HG03108 (cell line): ENCODE measurements at regions not wholly inside any gene's neighbourhood (a gene's known extent, or its start where the extent isn't known, plus 50 kb on each side); places are given as distances from the start of the nearest gene placed in this dataset.
"Not testable (repeated sequence)": the region's sequence is repeated elsewhere in the genome, so short reads cannot be mapped to it uniquely, and the experiment has no call there.

Experiments used
- ATAC-seq: cut with Tn5 transposase; IDR thresholded peaks from one replicate; pipeline ENCODE4 v1.9.1; 2021; ENCODE audit warnings: moderate library complexity; ENCODE audit not compliant: unreplicated experiment

DNA sequence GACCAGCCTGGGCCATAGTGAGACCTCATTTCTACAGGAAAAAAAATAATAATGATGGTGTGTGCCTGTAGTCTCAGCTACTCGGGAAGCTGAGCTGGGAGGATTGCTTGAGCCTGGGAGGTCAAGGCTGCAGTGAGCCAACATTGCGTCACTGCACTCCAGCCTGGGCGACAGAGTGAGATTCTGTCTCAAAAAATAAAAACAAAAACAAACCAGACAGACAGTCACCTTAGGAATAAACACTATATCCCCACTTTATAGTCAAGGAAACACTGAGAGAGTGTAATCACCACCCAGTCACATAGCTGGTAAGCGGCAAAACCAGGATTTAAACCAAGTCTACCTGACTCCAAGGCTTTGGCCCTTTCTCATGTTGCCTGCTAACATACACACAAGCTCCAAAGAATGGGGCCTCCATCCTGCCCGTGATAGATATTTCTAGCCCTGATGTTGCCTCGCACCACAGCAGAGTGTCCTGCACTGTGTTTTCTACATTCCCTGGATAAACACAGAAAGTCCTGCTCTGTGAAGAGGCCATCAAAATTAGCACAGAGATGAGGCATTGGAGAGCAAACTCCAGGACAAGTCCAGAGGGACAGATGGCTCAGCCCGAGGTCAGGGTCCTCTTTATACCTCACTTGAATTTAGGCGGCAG, 66.1 kb upstream of the SMURF2 start:
- ATAC-seq: no peak

DNA sequence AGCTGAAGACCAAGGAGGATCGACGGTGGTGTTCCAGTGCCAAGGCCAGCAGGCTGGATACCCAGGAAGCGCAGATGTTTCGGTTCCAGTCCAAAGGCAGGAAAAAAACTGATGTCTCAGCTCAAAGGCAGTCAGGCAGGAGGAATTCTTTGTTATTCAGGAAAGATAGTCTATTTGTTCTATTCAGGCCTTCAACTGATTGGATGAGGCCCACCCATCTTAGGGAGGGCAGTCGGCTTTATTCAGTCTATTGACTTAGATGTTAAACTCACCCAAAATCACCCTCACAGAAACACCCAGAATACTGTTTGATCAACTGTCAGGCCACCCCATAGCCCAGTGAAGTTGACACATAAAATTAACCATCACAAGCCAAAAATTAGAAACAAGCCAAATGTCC, 63.9 kb upstream of the SMURF2 start:
- ATAC-seq: not testable (repeated sequence)

DNA sequence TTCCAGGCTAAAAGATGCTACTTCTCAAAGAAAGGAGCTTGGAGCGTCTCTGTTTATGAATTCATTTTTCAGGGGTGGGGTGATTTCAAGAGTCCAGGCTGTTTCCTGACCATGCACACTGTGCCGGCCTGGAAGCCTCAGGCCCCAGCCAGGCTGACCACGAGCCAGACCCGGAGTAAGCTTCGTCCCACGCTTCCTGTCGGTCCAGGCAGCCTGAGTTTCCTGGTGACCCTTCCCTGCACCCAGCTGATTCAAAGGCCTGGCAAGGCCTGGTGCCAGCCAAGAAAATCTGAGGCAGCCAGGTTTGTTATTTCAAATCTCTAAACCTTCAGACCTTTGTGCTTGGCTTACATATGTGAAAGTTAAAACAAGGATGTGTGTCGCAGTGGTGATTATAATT, 62.1 kb upstream of the SMURF2 start:
- not testable (repeated sequence) for ATAC-seq

DNA sequence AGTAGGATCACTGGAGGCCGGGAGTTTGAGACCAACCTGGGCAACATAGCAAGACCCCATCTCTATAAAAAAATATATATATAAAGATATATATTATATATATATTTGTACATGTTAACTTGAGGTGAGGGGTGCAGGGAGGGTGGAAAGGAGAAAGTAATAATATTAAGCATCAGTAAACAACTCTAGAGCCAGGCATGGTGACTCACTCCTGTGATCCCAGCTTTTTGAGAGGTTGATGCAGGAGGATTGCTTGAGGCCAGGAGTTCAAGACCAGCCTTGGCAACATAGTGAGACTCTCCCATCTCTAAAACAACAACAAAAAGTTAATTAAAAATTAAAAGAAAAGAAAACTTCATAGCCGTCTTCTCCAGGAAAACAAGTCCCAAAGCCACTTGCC, 61.7 kb upstream of the SMURF2 start:
- no peak for ATAC-seq

DNA sequence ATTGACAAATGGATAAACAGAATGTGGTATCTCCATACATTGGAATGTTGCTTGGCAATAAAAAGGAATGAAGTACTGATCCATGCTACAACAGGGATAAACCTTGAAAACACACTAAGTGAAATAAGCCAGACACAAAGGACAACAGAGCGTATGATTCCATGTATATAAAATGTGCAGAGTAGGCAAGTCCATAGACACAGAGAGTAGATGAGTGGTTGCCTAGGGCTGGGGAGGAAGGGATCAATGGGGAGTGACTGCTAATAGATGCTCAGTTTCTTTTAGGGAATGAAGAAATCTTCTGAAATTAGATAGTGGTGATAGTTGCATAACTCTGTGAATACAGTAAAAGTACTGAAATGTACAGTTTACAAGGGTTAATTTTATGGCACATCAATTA, 59.4 kb upstream of the SMURF2 start:
- not testable (repeated sequence) for ATAC-seq

DNA sequence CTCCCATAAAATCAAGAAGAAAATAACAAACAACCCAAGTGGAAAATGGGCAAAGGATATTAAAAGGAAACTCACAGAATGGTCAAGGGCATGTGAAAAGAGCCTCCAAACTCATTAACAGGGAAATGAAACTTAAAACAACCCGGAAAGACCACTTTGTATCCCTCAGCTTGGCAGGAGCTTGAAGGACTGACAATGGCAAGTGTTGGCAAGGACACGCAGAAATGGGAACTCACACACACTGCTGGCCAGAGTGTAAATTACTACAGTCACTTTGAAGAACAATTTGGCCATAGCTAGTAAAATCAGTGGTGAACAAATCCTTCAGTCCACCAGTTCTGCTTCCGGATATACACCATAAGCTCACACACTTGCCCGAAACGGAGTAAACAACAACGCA, 58.1 kb upstream of the SMURF2 start:
- not testable (repeated sequence) for ATAC-seq

DNA sequence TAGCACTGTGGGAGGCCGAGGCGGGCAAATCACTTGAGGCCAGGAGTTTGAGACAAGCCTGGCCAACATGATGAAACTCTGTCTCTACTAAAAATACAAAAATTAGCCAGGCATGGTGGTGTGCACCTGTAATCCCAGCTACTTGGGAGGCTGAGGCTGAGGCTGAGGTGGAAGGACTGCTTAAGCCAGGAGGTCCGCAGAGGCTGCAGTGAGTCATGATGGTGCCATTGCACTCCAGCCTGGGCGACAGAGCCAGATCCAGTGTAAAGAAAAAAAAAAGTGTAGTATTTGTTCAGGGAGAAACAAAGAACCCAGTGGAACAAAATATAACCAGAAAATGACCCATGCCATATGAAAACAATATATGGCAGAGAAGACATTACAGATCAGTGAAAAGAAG, 57.4 kb upstream of the SMURF2 start:
- not testable (repeated sequence) for ATAC-seq

DNA sequence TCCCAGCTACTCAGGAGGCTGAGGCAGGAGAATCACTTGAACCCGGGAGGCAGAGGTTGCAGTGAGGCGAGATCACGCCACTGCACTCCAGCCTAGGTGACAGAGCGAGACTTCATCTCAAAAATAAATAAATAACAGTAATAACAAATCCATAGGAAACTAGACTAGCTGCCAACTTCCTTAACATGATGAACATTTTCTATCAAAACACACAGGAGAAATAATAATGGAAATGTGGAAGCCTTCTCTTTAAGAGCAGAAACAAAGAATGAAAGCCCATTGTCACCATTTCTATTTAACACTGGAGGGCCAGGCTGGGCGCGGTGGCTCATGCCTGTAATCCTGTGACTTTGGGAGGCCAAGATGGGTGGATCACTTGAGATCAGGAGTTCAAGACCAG, 56.7 kb upstream of the SMURF2 start:
- not testable (repeated sequence) for ATAC-seq

DNA sequence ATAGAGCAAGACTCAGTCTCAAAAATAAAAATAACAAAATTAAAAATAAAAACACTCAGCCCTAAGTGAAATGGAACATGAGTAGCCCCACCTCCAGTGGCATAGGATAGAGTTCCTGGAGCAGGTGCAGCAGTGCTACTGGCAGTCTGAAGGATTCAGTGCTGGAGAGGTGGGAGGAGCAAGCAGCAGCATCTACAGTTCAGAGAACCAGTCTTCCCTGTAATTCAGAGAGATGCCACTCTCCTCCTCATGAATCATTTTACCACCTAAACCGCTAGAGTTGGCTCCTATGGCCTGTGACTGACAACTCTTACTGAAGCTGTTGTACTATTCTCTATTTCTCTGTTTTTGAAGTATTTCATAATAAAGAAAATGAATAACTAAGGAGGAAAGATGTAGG, 56.0 kb upstream of the SMURF2 start:
- ATAC-seq: no peak

DNA sequence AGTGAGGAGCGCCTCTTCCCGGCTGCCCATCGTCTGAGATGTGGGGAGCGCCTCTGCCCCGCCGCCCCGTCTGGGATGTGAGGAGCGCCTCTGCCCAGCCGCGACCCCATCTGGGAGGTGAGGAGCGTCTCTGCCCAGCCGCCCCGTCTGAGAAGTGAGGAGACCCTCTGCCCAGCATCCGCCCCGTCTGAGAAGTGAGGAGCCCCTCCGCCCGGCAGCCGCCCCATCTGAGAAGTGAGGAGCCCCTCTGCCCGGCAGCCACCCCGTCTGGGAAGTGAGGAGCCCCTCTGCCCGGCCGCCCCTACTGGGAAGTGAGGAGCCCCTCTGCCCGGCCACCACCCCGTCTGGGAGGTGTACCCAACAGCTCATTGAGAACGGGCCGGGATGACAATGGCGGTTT, 54.4 kb upstream of the SMURF2 start:
- ATAC-seq: not testable (repeated sequence)

DNA sequence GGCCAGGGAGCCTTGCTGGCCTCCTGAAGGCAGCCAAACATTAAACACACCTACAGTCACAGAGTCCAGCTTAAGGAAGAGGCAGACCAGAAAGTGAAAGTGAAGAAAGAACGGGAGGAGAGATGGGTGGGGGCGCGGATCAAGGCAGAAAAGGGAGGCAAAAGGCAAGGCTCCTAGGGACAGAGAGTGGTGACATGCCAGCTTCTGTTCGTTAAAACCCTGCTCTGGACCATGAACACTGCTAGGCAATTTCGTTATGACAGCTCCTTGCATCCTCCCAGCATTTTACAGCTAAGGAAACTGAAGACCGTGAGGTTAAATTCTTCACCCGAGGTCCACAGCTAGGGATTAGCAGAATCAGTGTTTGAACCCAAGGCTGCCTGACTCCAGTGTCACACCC, 51.7 kb upstream of the SMURF2 start:
- not testable (repeated sequence) for ATAC-seq

DNA sequence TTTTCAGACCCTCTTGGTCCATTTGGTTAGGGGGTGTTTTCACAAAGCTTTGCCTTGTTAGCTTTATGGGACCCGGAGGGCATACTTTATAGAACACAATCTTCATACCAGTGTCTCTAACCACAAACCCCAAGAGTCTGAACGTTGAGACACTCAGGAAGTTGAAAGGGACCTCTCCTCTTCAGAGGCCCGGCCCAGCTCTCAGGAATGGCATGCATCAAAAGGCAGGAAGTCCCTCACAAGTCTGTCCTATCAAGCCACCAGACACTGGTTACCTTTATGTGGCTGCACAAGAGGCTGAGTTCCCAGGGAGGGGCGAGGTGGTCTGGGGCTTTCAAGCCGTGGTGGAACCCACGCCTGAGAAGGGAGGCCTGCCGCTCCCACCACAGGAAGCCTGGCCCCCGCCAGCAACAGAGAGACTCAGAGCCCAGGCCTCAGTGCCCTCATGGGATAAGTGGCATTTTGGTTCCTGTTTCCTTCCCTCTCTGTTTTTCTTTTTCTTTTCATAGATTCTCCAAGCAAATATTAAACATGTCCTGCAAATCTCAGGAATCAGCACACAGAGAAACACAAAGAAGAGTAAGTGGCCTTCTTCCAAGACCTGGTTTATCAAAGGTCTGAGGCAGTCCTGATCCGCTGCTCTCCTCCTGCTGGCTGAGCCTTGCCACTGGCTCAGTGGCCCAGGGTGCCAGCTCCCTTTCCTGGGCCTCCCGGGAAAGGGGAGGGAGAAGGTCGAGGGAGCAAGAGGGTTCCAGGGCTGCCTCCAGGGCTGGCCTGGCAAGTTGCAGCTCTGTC, 50.6 kb upstream of the SMURF2 start:
- ATAC-seq: peak; percentile 84
